Fibroblast of peridontal ligament (primary cell): ENCODE measurements at regions not wholly inside any gene's neighbourhood (a gene's known extent, or its start where the extent isn't known, plus 50 kb on each side); places are given as distances from the start of the nearest gene placed in this dataset.

ENCODE experiments used
- DNase-seq: peaks from one replicate; pipeline ENCODE4 v3.0.0-alpha.2; 2010; ENCODE audit errors: extremely low read depth

- DNase-seq = peak; percentile 6
These were observed 203.0 kb downstream of the HIBADH start for GRCh38 chr7:27459731-27460053.

GRCh38 chr7:27462575-27463270 is 200.0 kb downstream of the HIBADH start:
- DNase-seq = no peak

GRCh38 chr7:27464970-27465369 is 197.7 kb downstream of the HIBADH start:
- DNase-seq = no peak

- DNase-seq = no peak
These were observed 196.0 kb downstream of the HIBADH start for GRCh38 chr7:27466703-27467102.

GRCh38 chr7:27472043-27472442 is 190.6 kb downstream of the HIBADH start:
- DNase-seq = no peak
